Tibial artery (tissue), 4 donors: ENCODE measurements at regions not wholly inside any gene's neighbourhood (a gene's known extent, or its start where the extent isn't known, plus 50 kb on each side); places are given as distances from the start of the nearest gene placed in this dataset.

Source experiments
- DNase-seq, 2 donors: peaks; one replicate each; pipeline ENCODE4 v3.0.0-alpha.2; 2019
- H3K27ac ChIP-seq, 2 donors: fragments of 200-600 bp; sonication (generic) in 1 of 2; 1 replicate in 1 of 2; 2 replicates in 1 of 2; pipeline ENCODE4 v1.5.1; 2018 to 2019; ENCODE audit warnings: mild to moderate bottlenecking in 1 of 2
- H3K27me3 ChIP-seq, 2 donors: fragments of 200-600 bp; sonication (generic) in 1 of 2; one replicate each; pipeline versions ENCODE4 v1.5.1 to v1.6.0; 2016 to 2019
- H3K36me3 ChIP-seq, 3 donors: fragments of 200-600 bp; sonication (generic) in 2 of 3; one replicate each; pipeline ENCODE4 v1.5.1; 2016 to 2019; ENCODE audit warnings: mild to moderate bottlenecking in 2 of 3
- H3K4me1 ChIP-seq, 4 donors: fragments of 200-600 bp; sonication (generic) in 2 of 4; 1 replicate in 3 of 4; 2 replicates in 1 of 4; pipeline ENCODE4 v1.5.1; 2016 to 2019
- H3K4me3 ChIP-seq, 2 donors: fragments of 200-600 bp; sonication (generic) in 1 of 2; 1 replicate in 1 of 2; 2 replicates in 1 of 2; pipeline ENCODE4 v1.5.1; 2018 to 2019; ENCODE audit warnings: mild to moderate bottlenecking in 2 of 2
- H3K9me3 ChIP-seq, 3 donors: fragments of 200-600 bp; sonication (generic) in 1 of 3; one replicate each; pipeline ENCODE4 v1.5.1; 2016 to 2019
- intact Hi-C: fragments of 100-400 bp; cut with DNase I; formaldehyde crosslinking; loops from one replicate; pipeline ENCODE4 v1.15.0; 2023; ENCODE audit warnings: low total_unique reads
- TF ChIP-seq, protein P1 (sequence below), 2 experiments: fragments of 200-600 bp in 1 of 2; fragments of 450-650 bp in 1 of 2; IDR thresholded peaks; one replicate each; pipeline ENCODE4 v1.5.1; 2017 to 2019; ENCODE audit warnings: antibody characterized with exemption in 2 of 2, mild to moderate bottlenecking in 1 of 2, moderate library complexity in 1 of 2

- H3K36me3 ChIP-seq: no peaks in the 10 kb centered on the region
- no peak for DNase-seq
- H3K27me3 ChIP-seq: no peaks in the 10 kb centered on the region
- H3K27ac ChIP-seq: no peak overlapping the region
- TF ChIP-seq, protein P1, sequence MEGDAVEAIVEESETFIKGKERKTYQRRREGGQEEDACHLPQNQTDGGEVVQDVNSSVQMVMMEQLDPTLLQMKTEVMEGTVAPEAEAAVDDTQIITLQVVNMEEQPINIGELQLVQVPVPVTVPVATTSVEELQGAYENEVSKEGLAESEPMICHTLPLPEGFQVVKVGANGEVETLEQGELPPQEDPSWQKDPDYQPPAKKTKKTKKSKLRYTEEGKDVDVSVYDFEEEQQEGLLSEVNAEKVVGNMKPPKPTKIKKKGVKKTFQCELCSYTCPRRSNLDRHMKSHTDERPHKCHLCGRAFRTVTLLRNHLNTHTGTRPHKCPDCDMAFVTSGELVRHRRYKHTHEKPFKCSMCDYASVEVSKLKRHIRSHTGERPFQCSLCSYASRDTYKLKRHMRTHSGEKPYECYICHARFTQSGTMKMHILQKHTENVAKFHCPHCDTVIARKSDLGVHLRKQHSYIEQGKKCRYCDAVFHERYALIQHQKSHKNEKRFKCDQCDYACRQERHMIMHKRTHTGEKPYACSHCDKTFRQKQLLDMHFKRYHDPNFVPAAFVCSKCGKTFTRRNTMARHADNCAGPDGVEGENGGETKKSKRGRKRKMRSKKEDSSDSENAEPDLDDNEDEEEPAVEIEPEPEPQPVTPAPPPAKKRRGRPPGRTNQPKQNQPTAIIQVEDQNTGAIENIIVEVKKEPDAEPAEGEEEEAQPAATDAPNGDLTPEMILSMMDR (IDR thresholded peaks at IDR 0.05): no peak
- H3K4me1 ChIP-seq: no peaks in the 10 kb centered on the region
- no peak overlapping the region for H3K4me3 ChIP-seq
- no peaks in the 10 kb centered on the region for H3K9me3 ChIP-seq
- intact Hi-C loops: no loop called here
These were observed 655.8 kb downstream of the TLR4 start for GRCh38 chr9:118360036-118360435.

DNA sequence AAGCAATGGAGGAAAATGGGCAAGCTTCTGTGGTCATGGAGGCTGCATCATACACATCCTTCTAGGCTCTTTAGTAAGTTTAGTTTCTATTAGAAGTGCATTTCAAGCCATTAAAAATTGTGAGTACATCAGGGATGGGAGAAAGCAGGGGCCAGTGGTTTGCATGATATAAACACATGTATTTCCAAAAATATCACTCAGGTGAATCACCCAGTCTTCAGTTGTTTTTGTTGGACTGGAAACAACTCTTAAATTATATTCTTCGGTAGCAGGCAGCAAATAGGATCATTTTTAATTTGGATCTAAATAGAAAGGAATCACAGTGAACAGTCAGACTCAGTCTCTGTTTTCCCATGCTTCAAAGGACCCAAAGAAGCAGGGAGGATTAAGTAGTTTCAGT is 657.9 kb downstream of the TLR4 start:
- Histone ChIP-seq H3K27me3 (no peaks in the 10 kb centered on the region), H3K4me1 (peaks cover 0 to 3% (median 0%) of the 10 kb centered on the region in 4 donors), H3K27ac (no peak overlapping the region), H3K36me3 (no peaks in the 10 kb centered on the region), H3K9me3 (no peaks in the 10 kb centered on the region), H3K4me3 (no peak overlapping the region)
- TF ChIP-seq, protein P1 (IDR thresholded peaks at IDR 0.05): no peak
- DNase-seq: no peak
- intact Hi-C loops: no loop called here

DNA sequence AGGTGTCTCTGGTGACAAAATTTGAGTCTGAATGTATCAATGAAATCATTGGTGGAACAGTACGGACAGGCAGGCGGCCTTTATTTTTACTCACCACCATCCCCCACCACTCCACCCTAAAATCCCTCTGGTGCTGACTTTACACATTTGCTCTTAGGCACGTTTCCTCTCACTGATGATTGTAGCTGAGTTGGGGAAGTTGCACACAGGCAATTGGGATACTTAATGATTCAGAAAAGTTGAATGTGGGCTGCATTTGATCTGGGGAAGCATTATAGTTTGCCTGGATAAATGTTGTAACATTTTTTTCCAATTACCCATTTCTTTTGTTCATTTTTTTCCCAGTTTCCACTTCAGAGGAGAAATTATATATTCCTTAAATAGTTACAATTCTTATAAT is 658.4 kb downstream of the TLR4 start:
- TF ChIP-seq, protein P1 (IDR thresholded peaks at IDR 0.05): no peak
- Histone ChIP-seq H3K27me3 (no peaks in the 10 kb centered on the region), H3K36me3 (no peaks in the 10 kb centered on the region), H3K4me3 (no peak overlapping the region), H3K27ac (no peak overlapping the region), H3K4me1 (peaks cover 0 to 3% (median 0%) of the 10 kb centered on the region in 4 donors), H3K9me3 (no peaks in the 10 kb centered on the region)
- intact Hi-C loops: no loop called here
- DNase-seq: no peak

DNA sequence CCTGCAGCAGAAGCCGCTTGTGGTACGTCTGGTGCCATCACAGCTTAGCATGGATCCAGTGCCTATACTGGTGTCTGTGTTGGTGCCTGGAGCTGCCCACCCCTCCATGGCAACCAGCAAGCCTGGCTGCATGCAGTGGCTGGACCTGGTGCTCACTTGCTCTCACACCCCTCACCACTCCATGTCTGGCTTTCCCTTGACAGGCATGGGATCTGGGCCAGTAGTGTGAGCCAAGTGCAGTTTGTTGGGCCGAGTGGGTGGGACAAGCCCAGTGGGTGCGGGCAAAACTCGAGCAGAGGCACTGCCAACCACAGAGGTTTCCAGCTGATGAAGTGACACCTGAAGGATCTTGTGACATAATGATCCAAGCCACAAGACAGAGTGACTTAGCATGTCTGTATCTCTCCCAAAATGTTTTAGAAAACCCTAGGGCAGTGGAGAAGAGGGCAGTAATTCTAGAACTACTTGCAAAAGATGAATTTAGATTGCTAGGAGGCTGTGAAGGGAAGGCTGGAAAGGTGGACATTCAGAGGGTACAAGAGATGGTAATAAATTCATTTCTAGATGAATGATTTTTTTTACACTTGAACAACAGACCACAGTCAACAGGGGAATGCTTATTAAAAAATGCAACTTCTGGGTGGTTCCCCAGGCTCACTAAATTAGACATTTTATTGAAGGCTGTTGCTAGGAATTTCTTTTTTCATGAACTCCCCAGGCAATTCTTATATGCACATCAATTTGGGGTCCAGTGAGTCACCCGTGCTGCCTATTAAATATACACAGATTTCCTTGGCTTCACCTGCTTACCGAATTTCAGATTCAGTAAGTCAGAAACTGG is 660.3 kb downstream of the TLR4 start:
- TF ChIP-seq, protein P1 (IDR thresholded peaks at IDR 0.05): no peak
- no peak overlapping the region for H3K4me3 ChIP-seq
- no peaks in the 10 kb centered on the region for H3K36me3 ChIP-seq
- no peaks in the 10 kb centered on the region for H3K9me3 ChIP-seq
- peaks cover 0 to 3% (median 0%) of the 10 kb centered on the region in 4 donors for H3K4me1 ChIP-seq
- no peak for DNase-seq
- intact Hi-C loops: no loop called here
- H3K27me3 ChIP-seq: no peaks in the 10 kb centered on the region
- no peak overlapping the region for H3K27ac ChIP-seq

- intact Hi-C loops: no loop called here
- TF ChIP-seq, protein P1 (IDR thresholded peaks at IDR 0.05): no peak
- no peak for DNase-seq
- Histone ChIP-seq H3K4me3 (no peak overlapping the region), H3K27me3 (no peaks in the 10 kb centered on the region), H3K27ac (no peak overlapping the region), H3K36me3 (no peaks in the 10 kb centered on the region), H3K9me3 (no peaks in the 10 kb centered on the region), H3K4me1 (peaks cover 0 to 3% (median 0%) of the 10 kb centered on the region in 4 donors)
These were observed 662.0 kb downstream of the TLR4 start for GRCh38 chr9:118366228-118366627.
